ENCODE measurements at regions not wholly inside any gene's neighbourhood (a gene's known extent, or its start where the extent isn't known, plus 50 kb on each side); places are given as distances from the start of the nearest gene placed in this dataset.

- ChIA-PET CTCF (no interaction called here), POLR2A (interaction anchor here (1.2 kb wide), 1 partner anchor 20 kb away, joined by 3 read pairs; no protein-coding TSS in a partner anchor)
- DNase-seq (ENCODE audit: extremely low spot score), result no peak
- no peak for TF ChIP-seq TARDBP (IDR thresholded peaks at IDR 0.05)
- no peak for TF ChIP-seq L3MBTL2 (conservative IDR thresholded peaks at IDR 0.05)
- TF ChIP-seq FOXA1 (IDR thresholded peaks at IDR 0.05), result no peak
- no peak for TF ChIP-seq CTBP1 (IDR thresholded peaks at IDR 0.05; ENCODE audit: borderline replicate concordance)
- no peak for TF ChIP-seq ELF4 (IDR thresholded peaks at IDR 0.05)
- TF ChIP-seq NFRKB (IDR thresholded peaks at IDR 0.05), result no peak
- TF ChIP-seq SUZ12 (IDR thresholded peaks at IDR 0.05), result no peak
- TF ChIP-seq PKNOX1 (IDR thresholded peaks at IDR 0.05), result no peak
- TF ChIP-seq ZNF384 (IDR thresholded peaks at IDR 0.05), result no peak
- TF ChIP-seq SP1 (IDR thresholded peaks at IDR 0.05), result no peak
- TF ChIP-seq ARNT (IDR thresholded peaks at IDR 0.05), result no peak
- no peak for TF ChIP-seq HDGF (IDR thresholded peaks at IDR 0.05; ENCODE audit: borderline replicate concordance)
- no peak for TF ChIP-seq FOXM1 (IDR thresholded peaks at IDR 0.05; ENCODE audit: borderline replicate concordance)
Observed at GRCh38 chr4:154009191-154009590, 220.3 kb upstream of the SFRP2 start.

GRCh38 chr4:154005171-154005520 is 216.3 kb upstream of the SFRP2 start:
- ChIA-PET CTCF (no interaction called here), POLR2A (no interaction called here)
- DNase-seq (ENCODE audit: extremely low spot score), result no peak
- TF ChIP-seq ELF4 (IDR thresholded peaks at IDR 0.05) (no peak), FOXA1 (IDR thresholded peaks at IDR 0.05) (no peak), L3MBTL2 (conservative IDR thresholded peaks at IDR 0.05) (no peak), FOXM1 (IDR thresholded peaks at IDR 0.05; ENCODE audit: borderline replicate concordance) (no peak), SP1 (IDR thresholded peaks at IDR 0.05) (no peak), HDGF (IDR thresholded peaks at IDR 0.05; ENCODE audit: borderline replicate concordance) (no peak), CTBP1 (IDR thresholded peaks at IDR 0.05; ENCODE audit: borderline replicate concordance) (no peak), BHLHE40 (IDR thresholded peaks at IDR 0.05; ENCODE audit: borderline replicate concordance) (no peak), TARDBP (IDR thresholded peaks at IDR 0.05) (no peak), ZNF384 (IDR thresholded peaks at IDR 0.05) (no peak), ARNT (IDR thresholded peaks at IDR 0.05) (no peak), LEF1 (IDR thresholded peaks at IDR 0.05; ENCODE audit: borderline replicate concordance) (no peak), PKNOX1 (IDR thresholded peaks at IDR 0.05) (no peak)

GRCh38 chr4:154004507-154005170 is 215.8 kb upstream of the SFRP2 start:
- TF ChIP-seq L3MBTL2 (conservative IDR thresholded peaks at IDR 0.05) (no peak), PKNOX1 (IDR thresholded peaks at IDR 0.05) (no peak), ARNT (IDR thresholded peaks at IDR 0.05) (no peak)
- no peak for DNase-seq (ENCODE audit: extremely low spot score)
- CTCF ChIA-PET, result no interaction called here
- POLR2A ChIA-PET, result no interaction called here

- TF ChIP-seq PKNOX1 (IDR thresholded peaks at IDR 0.05), result no peak
- no peak for TF ChIP-seq FOXM1 (IDR thresholded peaks at IDR 0.05; ENCODE audit: borderline replicate concordance)
- no peak for TF ChIP-seq HDGF (IDR thresholded peaks at IDR 0.05; ENCODE audit: borderline replicate concordance)
- TF ChIP-seq SP1 (IDR thresholded peaks at IDR 0.05), result no peak
- TF ChIP-seq BHLHE40 (IDR thresholded peaks at IDR 0.05; ENCODE audit: borderline replicate concordance), result no peak
- no peak for TF ChIP-seq ZNF384 (IDR thresholded peaks at IDR 0.05)
- TF ChIP-seq NFRKB (IDR thresholded peaks at IDR 0.05), result no peak
- TF ChIP-seq SUZ12 (IDR thresholded peaks at IDR 0.05), result no peak
- no peak for TF ChIP-seq FOXK2 (IDR thresholded peaks at IDR 0.05)
- TF ChIP-seq ELF4 (IDR thresholded peaks at IDR 0.05), result no peak
- TF ChIP-seq TARDBP (IDR thresholded peaks at IDR 0.05), result no peak
- TF ChIP-seq ARNT (IDR thresholded peaks at IDR 0.05), result no peak
- DNase-seq (ENCODE audit: extremely low spot score), result no peak
- ChIA-PET CTCF (no interaction called here), POLR2A (no interaction called here)
Observed at GRCh38 chr4:154004016-154004415, 215.1 kb upstream of the SFRP2 start.

GRCh38 chr4:154003378-154003777 is 214.5 kb upstream of the SFRP2 start:
- no peak for DNase-seq (ENCODE audit: extremely low spot score)
- TF ChIP-seq CTBP1 (IDR thresholded peaks at IDR 0.05; ENCODE audit: borderline replicate concordance) (no peak), SUZ12 (IDR thresholded peaks at IDR 0.05) (no peak), FOXM1 (IDR thresholded peaks at IDR 0.05; ENCODE audit: borderline replicate concordance) (no peak)
- POLR2A ChIA-PET, result no interaction called here
- CTCF ChIA-PET, result no interaction called here

- no peak for DNase-seq (ENCODE audit: extremely low spot score)
- TF ChIP-seq SUZ12 (IDR thresholded peaks at IDR 0.05), result no peak
- no peak for TF ChIP-seq PKNOX1 (IDR thresholded peaks at IDR 0.05)
- TF ChIP-seq ELF4 (IDR thresholded peaks at IDR 0.05), result no peak
- no peak for TF ChIP-seq HDGF (IDR thresholded peaks at IDR 0.05; ENCODE audit: borderline replicate concordance)
- TF ChIP-seq LEF1 (IDR thresholded peaks at IDR 0.05; ENCODE audit: borderline replicate concordance), result no peak
- TF ChIP-seq L3MBTL2 (conservative IDR thresholded peaks at IDR 0.05), result no peak
- TF ChIP-seq SP1 (IDR thresholded peaks at IDR 0.05), result no peak
- TF ChIP-seq ARNT (IDR thresholded peaks at IDR 0.05), result no peak
- TF ChIP-seq FOXK2 (IDR thresholded peaks at IDR 0.05), result no peak
- no peak for TF ChIP-seq ZNF384 (IDR thresholded peaks at IDR 0.05)
- no peak for TF ChIP-seq FOXM1 (IDR thresholded peaks at IDR 0.05; ENCODE audit: borderline replicate concordance)
- ChIA-PET CTCF (no interaction called here), POLR2A (no interaction called here)
Observed at GRCh38 chr4:154001193-154001592, 212.3 kb upstream of the SFRP2 start.
